ENCODE measurements at regions not wholly inside any gene's neighbourhood (a gene's known extent, or its start where the extent isn't known, plus 50 kb on each side); places are given as distances from the start of the nearest gene placed in this dataset.

GRCh38 chr4:174438711-174439110 lies 83.6 kb downstream of the HPGD start:
- Histone ChIP-seq H4K20me1 (ENCODE audit: control insufficient read depth, extremely low read depth, insufficient read depth, low read length) (no peaks in the 10 kb centered on the region), H3K27ac (ENCODE audit: control insufficient read depth, insufficient read depth, low read length) (no peak overlapping the region), H2AFZ (ENCODE audit: control insufficient read depth, low read length) (no peak overlapping the region), H3K9me3 (ENCODE audit: control insufficient read depth, low read depth, low read length) (no peaks in the 10 kb centered on the region), H3K27me3 (ENCODE audit: control insufficient read depth, extremely low read depth, insufficient read depth, low read length) (no peaks in the 10 kb centered on the region), H3K36me3 (ENCODE audit: control insufficient read depth in 2 of 2, extremely low read depth in 1 of 2, insufficient read depth in 2 of 2, low read length in 2 of 2) (no peaks in the 10 kb centered on the region), H3K9me1 (ENCODE audit: control insufficient read depth, extremely low read depth, insufficient read depth, low read length) (no peaks in the 10 kb centered on the region), H3K79me2 (ENCODE audit: control insufficient read depth, insufficient read depth, low read length) (no peaks in the 10 kb centered on the region), H3K4me1 (ENCODE audit: control insufficient read depth, extremely low read depth, insufficient read depth, low read length) (no peaks in the 10 kb centered on the region), H3K9ac (ENCODE audit: control insufficient read depth, extremely low read depth, insufficient read depth, low read length) (no peak overlapping the region), H3K4me3 (ENCODE audit: control insufficient read depth in 2 of 3, extremely low read depth in 1 of 3, insufficient read depth in 2 of 3, low read depth in 1 of 3, low read length in 3 of 3) (no peak overlapping the region), H3K4me2 (ENCODE audit: control insufficient read depth, extremely low read depth, insufficient read depth, low read depth, low read length) (no peak overlapping the region)
- dilution Hi-C loops (cut with MboI; ENCODE audit: extremely low pct_ligation_motif_present, low sequenced_read_pairs): no loop called here
- DNase-seq (ENCODE audit: low read depth, low spot score): no peak
- no peak for FAIRE-seq
- TF ChIP-seq, protein P1, sequence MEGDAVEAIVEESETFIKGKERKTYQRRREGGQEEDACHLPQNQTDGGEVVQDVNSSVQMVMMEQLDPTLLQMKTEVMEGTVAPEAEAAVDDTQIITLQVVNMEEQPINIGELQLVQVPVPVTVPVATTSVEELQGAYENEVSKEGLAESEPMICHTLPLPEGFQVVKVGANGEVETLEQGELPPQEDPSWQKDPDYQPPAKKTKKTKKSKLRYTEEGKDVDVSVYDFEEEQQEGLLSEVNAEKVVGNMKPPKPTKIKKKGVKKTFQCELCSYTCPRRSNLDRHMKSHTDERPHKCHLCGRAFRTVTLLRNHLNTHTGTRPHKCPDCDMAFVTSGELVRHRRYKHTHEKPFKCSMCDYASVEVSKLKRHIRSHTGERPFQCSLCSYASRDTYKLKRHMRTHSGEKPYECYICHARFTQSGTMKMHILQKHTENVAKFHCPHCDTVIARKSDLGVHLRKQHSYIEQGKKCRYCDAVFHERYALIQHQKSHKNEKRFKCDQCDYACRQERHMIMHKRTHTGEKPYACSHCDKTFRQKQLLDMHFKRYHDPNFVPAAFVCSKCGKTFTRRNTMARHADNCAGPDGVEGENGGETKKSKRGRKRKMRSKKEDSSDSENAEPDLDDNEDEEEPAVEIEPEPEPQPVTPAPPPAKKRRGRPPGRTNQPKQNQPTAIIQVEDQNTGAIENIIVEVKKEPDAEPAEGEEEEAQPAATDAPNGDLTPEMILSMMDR (optimal IDR thresholded peaks at IDR 0.05 in 1 of 3, IDR thresholded peaks at IDR 0.05 in 1 of 3, conservative IDR thresholded peaks at IDR 0.05 in 1 of 3; ENCODE audit: extremely low read depth in 1 of 3, insufficient read depth in 2 of 3, low read length in 3 of 3): no peak
- no peak for TF ChIP-seq EZH2 (IDR thresholded peaks at IDR 0.05; ENCODE audit: low read length)

DNA sequence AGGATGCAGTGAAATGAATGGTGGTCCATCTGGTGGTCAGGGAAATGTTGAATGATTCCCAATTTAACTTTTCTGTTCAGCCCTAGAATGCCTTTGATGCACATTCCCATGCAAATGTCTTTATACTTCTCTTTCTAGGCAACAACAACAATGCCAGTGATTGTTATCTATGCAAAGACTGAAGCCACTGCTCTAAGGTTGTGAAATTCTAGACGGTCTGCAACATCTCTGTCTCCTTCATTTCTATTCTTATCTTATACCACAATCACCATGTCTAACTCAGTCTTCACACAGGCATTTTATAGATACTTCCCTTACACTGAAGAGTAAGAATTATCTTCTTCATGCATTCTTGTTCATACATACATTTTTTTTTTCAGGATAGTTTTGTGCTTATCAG lies 84.5 kb downstream of the HPGD start:
- Histone ChIP-seq H4K20me1 (ENCODE audit: control insufficient read depth, extremely low read depth, insufficient read depth, low read length) (no peaks in the 10 kb centered on the region), H3K9me3 (ENCODE audit: control insufficient read depth, low read depth, low read length) (no peaks in the 10 kb centered on the region), H3K27ac (ENCODE audit: control insufficient read depth, insufficient read depth, low read length) (no peak overlapping the region), H3K9me1 (ENCODE audit: control insufficient read depth, extremely low read depth, insufficient read depth, low read length) (no peaks in the 10 kb centered on the region), H3K27me3 (ENCODE audit: control insufficient read depth, extremely low read depth, insufficient read depth, low read length) (no peaks in the 10 kb centered on the region), H3K79me2 (ENCODE audit: control insufficient read depth, insufficient read depth, low read length) (no peaks in the 10 kb centered on the region), H3K4me2 (ENCODE audit: control insufficient read depth, extremely low read depth, insufficient read depth, low read depth, low read length) (no peak overlapping the region), H3K9ac (ENCODE audit: control insufficient read depth, extremely low read depth, insufficient read depth, low read length) (no peak overlapping the region), H2AFZ (ENCODE audit: control insufficient read depth, low read length) (no peak overlapping the region), H3K4me1 (ENCODE audit: control insufficient read depth, extremely low read depth, insufficient read depth, low read length) (no peaks in the 10 kb centered on the region), H3K36me3 (ENCODE audit: control insufficient read depth in 2 of 2, extremely low read depth in 1 of 2, insufficient read depth in 2 of 2, low read length in 2 of 2) (no peaks in the 10 kb centered on the region), H3K4me3 (ENCODE audit: control insufficient read depth in 2 of 3, extremely low read depth in 1 of 3, insufficient read depth in 2 of 3, low read depth in 1 of 3, low read length in 3 of 3) (no peak overlapping the region)
- peak; percentile 39 for FAIRE-seq
- DNase-seq (ENCODE audit: low read depth, low spot score): no peak
- TF ChIP-seq, protein P1 (optimal IDR thresholded peaks at IDR 0.05 in 1 of 3, IDR thresholded peaks at IDR 0.05 in 1 of 3, conservative IDR thresholded peaks at IDR 0.05 in 1 of 3; ENCODE audit: extremely low read depth in 1 of 3, insufficient read depth in 2 of 3, low read length in 3 of 3): no peak
- no peak for TF ChIP-seq EZH2 (IDR thresholded peaks at IDR 0.05; ENCODE audit: low read length)
- dilution Hi-C loops (cut with MboI; ENCODE audit: extremely low pct_ligation_motif_present, low sequenced_read_pairs): no loop called here
